ENCODE measurements at regions not wholly inside any gene's neighbourhood (a gene's known extent, or its start where the extent isn't known, plus 50 kb on each side); places are given as distances from the start of the nearest gene placed in this dataset.

GRCh38 chr3:95350049-95350448, 1287.2 kb downstream of the NSUN3 start:
- no peak for DNase-seq
- no peak for ATAC-seq (replicated peaks)

DNA sequence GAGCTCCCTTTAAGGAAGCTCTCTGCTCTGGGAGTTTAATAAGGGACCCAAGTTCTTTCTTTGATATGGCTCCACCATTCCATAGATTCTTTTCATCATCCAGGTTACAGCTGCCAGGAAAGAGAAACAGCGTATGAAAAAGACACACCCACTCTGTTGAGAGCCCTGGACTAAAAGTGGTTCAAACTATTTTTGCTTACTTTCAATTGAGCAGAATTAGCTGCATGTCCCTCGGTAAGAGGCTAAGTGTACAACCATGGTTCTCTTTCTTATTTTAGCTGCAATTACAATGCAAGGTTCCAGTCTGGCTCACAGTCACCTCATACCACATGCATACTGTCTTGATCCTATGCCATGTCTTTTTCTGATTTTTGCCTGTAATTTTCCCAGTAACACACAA, 1288.3 kb downstream of the NSUN3 start:
- DNase-seq (no peak), ATAC-seq (replicated peaks) (no peak)
- H3K36me3 Mint-ChIP-seq (ENCODE audit: insufficient read depth), result no peaks in the 10 kb centered on the region
- no peaks in the 10 kb centered on the region for H3K4me1 Mint-ChIP-seq (ENCODE audit: low read depth in 2 of 2)
- no peak overlapping the region for H3K4me3 Mint-ChIP-seq
- H3K27me3 Mint-ChIP-seq, result no peaks in the 10 kb centered on the region
- H3K9me3 Mint-ChIP-seq, result peaks cover 3 to 6% of the 10 kb centered on the region in 2 donors
- H3K27ac Mint-ChIP-seq, result no peak overlapping the region

More at GRCh38 chr3:95350049-95350448, 1287.2 kb downstream of the NSUN3 start:
- Mint-ChIP-seq H3K27ac (no peak overlapping the region), H3K4me1 (ENCODE audit: low read depth in 2 of 2) (no peaks in the 10 kb centered on the region), H3K27me3 (no peaks in the 10 kb centered on the region), H3K4me3 (no peak overlapping the region), H3K36me3 (ENCODE audit: insufficient read depth) (no peaks in the 10 kb centered on the region), H3K9me3 (peaks cover 3 to 11% of the 10 kb centered on the region in 2 donors)

- Mint-ChIP-seq H3K4me3 (no peak overlapping the region), H3K36me3 (ENCODE audit: insufficient read depth) (no peaks in the 10 kb centered on the region)
- DNase-seq, result no peak
Measured at GRCh38 chr3:95352471-95352870, 1289.6 kb downstream of the NSUN3 start.

DNA sequence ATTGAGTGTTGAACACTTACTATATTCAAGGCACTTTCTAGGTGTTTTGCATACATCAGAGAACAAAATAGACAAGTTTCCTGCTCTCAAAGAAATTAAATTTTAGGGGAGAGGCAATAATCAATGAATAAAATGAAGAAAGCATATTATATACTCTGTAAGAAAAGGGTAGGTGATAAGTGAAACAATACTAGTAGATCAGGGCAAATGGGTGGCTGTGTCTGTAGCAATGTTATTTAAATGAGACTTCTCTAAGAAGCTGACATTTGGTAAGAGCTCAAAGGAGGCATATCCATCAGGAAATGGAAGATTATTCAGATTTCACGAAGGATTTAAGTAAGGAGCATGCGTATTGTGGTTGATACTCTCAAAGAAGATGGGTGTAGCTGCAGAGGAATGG, 1291.6 kb downstream of the NSUN3 start:
- ATAC-seq (replicated peaks) (no peak), DNase-seq (no peak)
- Mint-ChIP-seq H3K27me3 (no peaks in the 10 kb centered on the region), H3K36me3 (ENCODE audit: insufficient read depth) (no peaks in the 10 kb centered on the region), H3K9me3 (peaks cover 4 to 5% of the 10 kb centered on the region in 2 donors), H3K4me3 (no peak overlapping the region), H3K4me1 (ENCODE audit: low read depth in 2 of 2) (no peaks in the 10 kb centered on the region), H3K27ac (no peak overlapping the region)

More at GRCh38 chr3:95352471-95352870, 1289.6 kb downstream of the NSUN3 start:
- Mint-ChIP-seq H3K9me3 (peaks cover 3 to 6% of the 10 kb centered on the region in 2 donors), H3K4me1 (ENCODE audit: low read depth in 2 of 2) (no peaks in the 10 kb centered on the region), H3K27ac (no peak overlapping the region), H3K27me3 (no peaks in the 10 kb centered on the region)
- no peak for ATAC-seq (replicated peaks)

GRCh38 chr3:95356764-95357501, 1294.1 kb downstream of the NSUN3 start:
- Mint-ChIP-seq H3K9me3 (peaks cover 0 to 2% of the 10 kb centered on the region in 2 donors), H3K36me3 (ENCODE audit: insufficient read depth) (no peaks in the 10 kb centered on the region), H3K27me3 (no peaks in the 10 kb centered on the region), H3K4me1 (ENCODE audit: low read depth in 2 of 2) (no peaks in the 10 kb centered on the region), H3K27ac (no peak overlapping the region), H3K4me3 (no peak overlapping the region)
- DNase-seq (no peak), ATAC-seq (replicated peaks) (no peak)

- H3K27me3 Mint-ChIP-seq, result no peaks in the 10 kb centered on the region
- no peaks in the 10 kb centered on the region for H3K36me3 Mint-ChIP-seq (ENCODE audit: insufficient read depth)
Measured at GRCh38 chr3:95387242-95388021, 1324.6 kb downstream of the NSUN3 start.

DNA sequence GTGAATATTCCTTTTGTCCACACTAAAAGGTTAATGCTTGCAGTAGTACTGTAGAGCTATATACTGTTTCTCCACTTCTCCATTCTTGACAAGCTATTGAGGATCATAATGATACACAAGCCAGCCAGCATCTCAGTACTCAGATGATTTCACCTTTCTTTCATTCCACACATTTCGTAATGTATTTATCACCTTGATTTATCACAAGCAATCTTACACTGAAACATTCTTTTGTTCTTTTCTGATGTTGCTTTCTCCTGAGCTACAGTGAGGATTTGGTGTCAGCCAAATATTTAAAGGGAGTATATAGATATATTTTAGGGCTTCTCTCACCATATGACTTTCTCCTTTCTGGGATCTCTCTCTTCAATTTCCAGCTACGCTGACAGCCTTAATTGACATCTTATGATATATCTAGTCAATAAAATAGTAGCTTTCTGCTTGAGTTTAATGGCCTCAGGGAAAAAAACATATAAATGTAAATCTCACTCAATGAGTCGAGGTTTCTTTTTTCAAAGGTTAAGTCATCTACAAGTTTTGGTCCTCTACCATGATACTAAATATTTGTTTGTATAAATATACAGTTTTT, 1327.0 kb downstream of the NSUN3 start:
- Mint-ChIP-seq H3K9me3 (peaks cover 1 to 6% of the 10 kb centered on the region in 2 donors), H3K27ac (no peak overlapping the region), H3K36me3 (ENCODE audit: insufficient read depth) (no peaks in the 10 kb centered on the region), H3K4me1 (ENCODE audit: low read depth in 2 of 2) (no peaks in the 10 kb centered on the region), H3K4me3 (no peak overlapping the region), H3K27me3 (no peaks in the 10 kb centered on the region)
- DNase-seq (no peak), ATAC-seq (replicated peaks) (no peak)

More at GRCh38 chr3:95387242-95388021, 1324.6 kb downstream of the NSUN3 start:
- H3K9me3 Mint-ChIP-seq, result peaks cover 0 to 6% of the 10 kb centered on the region in 2 donors
- no peak overlapping the region for H3K27ac Mint-ChIP-seq
- H3K4me1 Mint-ChIP-seq (ENCODE audit: low read depth in 2 of 2), result no peaks in the 10 kb centered on the region
- no peak overlapping the region for H3K4me3 Mint-ChIP-seq
- no peak for DNase-seq
- no peak for ATAC-seq (replicated peaks)

DNA sequence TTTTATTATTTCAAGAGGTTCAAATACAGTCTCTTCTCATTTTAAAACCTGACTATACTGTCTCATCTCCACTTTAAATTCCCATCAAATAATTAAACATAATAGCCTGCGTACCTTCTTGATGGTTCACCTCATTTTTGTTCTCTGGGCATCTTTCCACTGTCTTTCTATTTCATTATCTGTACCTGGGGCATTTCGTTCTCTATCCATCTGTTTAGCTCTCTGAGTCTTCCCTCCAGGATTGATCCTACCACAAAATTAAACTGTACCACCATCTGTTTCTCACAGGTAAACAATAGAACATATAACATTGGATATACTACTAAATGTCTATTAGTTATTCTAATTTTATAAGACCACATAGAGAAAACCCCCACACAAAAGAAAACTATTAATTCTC, 1331.4 kb downstream of the NSUN3 start:
- Mint-ChIP-seq H3K4me1 (ENCODE audit: low read depth in 2 of 2) (no peaks in the 10 kb centered on the region), H3K9me3 (peaks cover 6 to 7% of the 10 kb centered on the region in 2 donors), H3K27ac (no peak overlapping the region), H3K36me3 (ENCODE audit: insufficient read depth) (no peaks in the 10 kb centered on the region), H3K27me3 (no peaks in the 10 kb centered on the region), H3K4me3 (no peak overlapping the region)
- ATAC-seq (replicated peaks), result no peak
- DNase-seq, result no peak

GRCh38 chr3:95399585-95399984, 1336.7 kb downstream of the NSUN3 start:
- peaks cover 6 to 13% of the 10 kb centered on the region in 2 donors for H3K9me3 Mint-ChIP-seq
- H3K27ac Mint-ChIP-seq, result no peak overlapping the region
- no peak for ATAC-seq (replicated peaks)
- no peaks in the 10 kb centered on the region for H3K27me3 Mint-ChIP-seq
- no peak overlapping the region for H3K4me3 Mint-ChIP-seq
- H3K4me1 Mint-ChIP-seq (ENCODE audit: low read depth in 2 of 2), result no peaks in the 10 kb centered on the region
- no peak for DNase-seq
- H3K36me3 Mint-ChIP-seq (ENCODE audit: insufficient read depth), result no peaks in the 10 kb centered on the region

GRCh38 chr3:95401693-95402092, 1338.8 kb downstream of the NSUN3 start:
- Mint-ChIP-seq H3K27ac (no peak overlapping the region), H3K4me1 (ENCODE audit: low read depth in 2 of 2) (no peaks in the 10 kb centered on the region), H3K9me3 (peaks cover 3 to 13% of the 10 kb centered on the region in 2 donors), H3K4me3 (no peak overlapping the region), H3K27me3 (no peaks in the 10 kb centered on the region), H3K36me3 (ENCODE audit: insufficient read depth) (no peaks in the 10 kb centered on the region)
- no peak for DNase-seq
- no peak for ATAC-seq (replicated peaks)

DNA sequence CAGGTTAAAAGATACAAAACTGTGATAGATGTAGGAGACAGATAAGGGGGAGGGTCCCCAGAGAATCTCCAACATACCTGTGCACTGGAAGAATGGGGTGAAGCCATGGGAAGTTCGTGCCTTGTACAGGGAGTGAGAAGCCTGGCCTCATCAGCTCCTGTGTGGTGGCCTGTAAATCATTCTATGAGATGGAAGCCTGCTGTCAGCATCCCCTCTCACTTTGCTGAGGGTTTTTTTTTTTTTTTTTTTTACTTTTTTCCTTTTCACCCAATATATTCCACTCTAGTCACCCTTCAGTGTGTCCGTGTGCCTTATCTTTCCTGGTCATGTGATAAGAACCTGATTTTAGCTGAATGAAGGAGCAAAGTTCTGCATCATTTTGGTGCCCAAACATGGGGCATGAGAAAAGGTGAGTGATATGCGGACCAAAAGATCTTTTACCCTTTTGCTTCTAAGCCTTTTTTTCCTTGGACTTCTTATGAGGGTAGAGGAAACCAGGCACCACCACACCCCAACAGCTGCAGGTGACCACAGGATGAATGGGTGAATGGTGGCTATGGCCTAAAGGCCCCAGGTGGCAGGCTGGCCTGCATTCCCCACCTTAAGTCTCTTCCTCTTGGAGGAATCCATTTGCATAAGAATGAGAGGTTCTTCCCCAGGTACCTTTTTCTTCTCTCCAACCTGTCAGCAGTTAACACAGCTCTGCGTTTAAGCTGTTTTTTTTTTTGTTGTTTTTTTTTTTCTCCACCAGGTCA, 1345.0 kb downstream of the NSUN3 start:
- Mint-ChIP-seq H3K27me3 (no peaks in the 10 kb centered on the region), H3K36me3 (ENCODE audit: insufficient read depth) (no peaks in the 10 kb centered on the region), H3K9me3 (peaks cover 0 to 8% of the 10 kb centered on the region in 2 donors), H3K4me3 (no peak overlapping the region), H3K27ac (no peak overlapping the region), H3K4me1 (ENCODE audit: low read depth in 2 of 2) (no peaks in the 10 kb centered on the region)
- no peak for DNase-seq
- ATAC-seq (replicated peaks), result no peak

DNA sequence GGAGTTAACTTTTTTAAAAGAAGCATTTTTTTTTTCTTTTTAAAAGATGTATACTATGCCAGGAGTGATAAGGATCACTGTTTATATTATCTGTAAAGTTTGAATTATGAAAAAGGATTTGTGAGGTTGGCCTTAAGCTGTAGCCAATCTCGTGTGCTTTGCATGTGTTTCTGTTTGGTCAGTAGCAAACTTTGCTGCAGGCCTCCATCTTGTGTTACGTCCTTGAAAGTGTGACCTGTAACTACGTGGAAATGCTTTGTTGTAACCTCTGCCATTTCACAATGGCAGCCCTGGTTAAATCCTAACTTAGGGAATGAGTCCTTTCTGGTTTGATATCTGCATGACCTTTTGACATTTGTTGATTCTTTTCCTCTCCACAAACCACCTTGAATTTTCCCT, 1345.6 kb downstream of the NSUN3 start:
- no peak for ATAC-seq (replicated peaks)
- no peak overlapping the region for H3K4me3 Mint-ChIP-seq

DNA sequence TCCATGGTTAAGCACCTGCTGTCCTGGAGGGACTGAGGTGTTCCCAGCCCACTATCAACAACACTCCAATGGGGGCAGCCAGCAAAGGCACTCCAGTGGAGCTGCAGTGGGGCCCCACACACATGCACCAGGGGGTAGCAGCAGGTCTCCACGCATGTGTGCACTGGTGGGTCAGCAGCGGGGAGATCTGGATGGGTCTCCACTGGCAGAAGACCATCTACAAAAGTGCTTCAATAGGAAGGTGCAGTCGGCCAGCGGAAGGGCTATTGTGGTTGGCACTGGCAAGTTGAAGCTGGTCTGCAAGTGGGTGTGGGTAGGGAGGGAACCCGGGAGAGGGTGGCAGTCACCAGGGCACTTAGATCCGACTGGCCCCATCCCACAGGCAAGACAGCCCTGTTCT, 1355.4 kb downstream of the NSUN3 start:
- Mint-ChIP-seq H3K36me3 (ENCODE audit: insufficient read depth) (no peaks in the 10 kb centered on the region), H3K9me3 (peaks cover 15 to 19% of the 10 kb centered on the region in 2 donors), H3K27me3 (no peaks in the 10 kb centered on the region), H3K4me1 (ENCODE audit: low read depth in 2 of 2) (no peaks in the 10 kb centered on the region), H3K27ac (no peak overlapping the region), H3K4me3 (no peak overlapping the region)
- DNase-seq (no peak), ATAC-seq (replicated peaks) (no peak)

More for the DNA sequence above, 1345.6 kb downstream of the NSUN3 start:
- Mint-ChIP-seq H3K9me3 (peaks cover 0 to 8% of the 10 kb centered on the region in 2 donors), H3K27me3 (no peaks in the 10 kb centered on the region), H3K27ac (no peak overlapping the region), H3K4me1 (ENCODE audit: low read depth in 2 of 2) (no peaks in the 10 kb centered on the region), H3K36me3 (ENCODE audit: insufficient read depth) (no peaks in the 10 kb centered on the region)
- no peak for DNase-seq
